Thyroid gland (tissue), 4 donors: ENCODE measurements at regions not wholly inside any gene's neighbourhood (a gene's known extent, or its start where the extent isn't known, plus 50 kb on each side); places are given as distances from the start of the nearest gene placed in this dataset.

Source experiments
- CTCF ChIP-seq, 6 experiments: fragments of 200-600 bp in 3 of 6; fragments of 450-650 bp in 3 of 6; sonication (generic) in 3 of 6; IDR thresholded peaks; one replicate each; pipeline ENCODE4 v1.5.1; 2016 to 2019; ENCODE audit warnings: antibody characterized with exemption in 6 of 6, mild to moderate bottlenecking in 2 of 6, inconsistent platforms in 1 of 6, moderate library complexity in 1 of 6
- POLR2A ChIP-seq, 2 donors: fragments of 450-650 bp; IDR thresholded peaks; one replicate each; pipeline ENCODE4 v1.6.1; 2017; ENCODE audit warnings: antibody characterized with exemption in 2 of 2, mild to moderate bottlenecking in 2 of 2, moderate library complexity in 1 of 2

- TF ChIP-seq CTCF (IDR thresholded peaks at IDR 0.05) (no peak), POLR2A (IDR thresholded peaks at IDR 0.05) (no peak)
These were observed 66.5 kb upstream of the PRKG1 start for GRCh38 chr10:51007781-51008180.
